ENCODE measurements at regions not wholly inside any gene's neighbourhood (a gene's known extent, or its start where the extent isn't known, plus 50 kb on each side); places are given as distances from the start of the nearest gene placed in this dataset.

GRCh38 chr1:9486466-9487140 lies 52.7 kb upstream of the SLC25A33 start:
- H3K27ac ChIP-seq: no peak overlapping the region
- DNase-seq (ENCODE audit: low spot score): no peak
- TF ChIP-seq CTCF (IDR thresholded peaks at IDR 0.05): no peak
- H3K4me3 ChIP-seq: no peak overlapping the region

All from coronary artery (tissue), 2 donors.